IPS-NIHi7 (cell line): ENCODE measurements at regions not wholly inside any gene's neighbourhood (a gene's known extent, or its start where the extent isn't known, plus 50 kb on each side); places are given as distances from the start of the nearest gene placed in this dataset.
"Not testable (repeated sequence)": the region's sequence is repeated elsewhere in the genome, so short reads cannot be mapped to it uniquely, and the experiment has no call there.

Experiments used
- DNase-seq: peaks from one replicate; pipeline ENCODE4 v3.0.0; 2012; ENCODE audit warnings: mixed read lengths; ENCODE audit errors: extremely low spot score

- DNase-seq: no peak
These were observed 129.6 kb upstream of the RASGEF1B start for GRCh38 chr4:81601358-81601694.

- no peak for DNase-seq
These were observed 129.0 kb upstream of the RASGEF1B start for GRCh38 chr4:81600520-81601357.

- no peak for DNase-seq
These were observed 128.2 kb upstream of the RASGEF1B start for GRCh38 chr4:81599742-81600380.

GRCh38 chr4:81595798-81596610, 124.3 kb upstream of the RASGEF1B start:
- no peak for DNase-seq

GRCh38 chr4:81595287-81595686, 123.6 kb upstream of the RASGEF1B start:
- DNase-seq: no peak

- no peak for DNase-seq
These were observed 122.9 kb upstream of the RASGEF1B start for GRCh38 chr4:81594490-81595159.

- no peak for DNase-seq
These were observed 121.0 kb upstream of the RASGEF1B start for GRCh38 chr4:81592701-81593100.

GRCh38 chr4:81590596-81590995, 118.9 kb upstream of the RASGEF1B start:
- DNase-seq: no peak

- DNase-seq: no peak
These were observed 117.6 kb upstream of the RASGEF1B start for GRCh38 chr4:81589262-81589661.

- DNase-seq: no peak
These were observed 115.0 kb upstream of the RASGEF1B start for GRCh38 chr4:81586706-81587105.

- not testable (repeated sequence) for DNase-seq
These were observed 109.3 kb upstream of the RASGEF1B start for GRCh38 chr4:81580994-81581374.

GRCh38 chr4:81580346-81580993, 108.8 kb upstream of the RASGEF1B start:
- DNase-seq: no peak

GRCh38 chr4:81577392-81577791, 105.7 kb upstream of the RASGEF1B start:
- no peak for DNase-seq

- DNase-seq: no peak
These were observed 103.3 kb upstream of the RASGEF1B start for GRCh38 chr4:81574991-81575390.

- DNase-seq: no peak
These were observed 102.1 kb upstream of the RASGEF1B start for GRCh38 chr4:81573840-81574239.

- no peak for DNase-seq
These were observed 100.7 kb upstream of the RASGEF1B start for GRCh38 chr4:81572402-81572801.

- DNase-seq: no peak
These were observed 99.4 kb upstream of the RASGEF1B start for GRCh38 chr4:81571105-81571504.

- DNase-seq: no peak
These were observed 94.5 kb upstream of the RASGEF1B start for GRCh38 chr4:81566161-81566591.

GRCh38 chr4:81565142-81565870, 93.6 kb upstream of the RASGEF1B start:
- DNase-seq: peak; percentile 31

GRCh38 chr4:81564025-81564424, 92.3 kb upstream of the RASGEF1B start:
- DNase-seq: no peak

GRCh38 chr4:81562093-81562492, 90.4 kb upstream of the RASGEF1B start:
- no peak for DNase-seq
